SK-N-SH treated with all-trans-retinoic acid at 6 μM for 48 hours (cell line): ENCODE measurements at regions not wholly inside any gene's neighbourhood (a gene's known extent, or its start where the extent isn't known, plus 50 kb on each side); places are given as distances from the start of the nearest gene placed in this dataset.

Source experiments
- ATAC-seq: fragments of 200-7000 bp; cut with Tn5 transposase; 3 replicates; pipeline ENCODE4 v1.9.1; 2020; ENCODE audit warnings: mild to moderate bottlenecking, moderate library complexity
- ARNTL ChIP-seq: fragments of 450-650 bp; formaldehyde crosslinking; IDR thresholded peaks from 2 replicates; pipeline ENCODE4 v1.5.0; 2020; ENCODE audit warnings: low read depth, mild to moderate bottlenecking, moderate library complexity, borderline replicate concordance
- BACH2 ChIP-seq: fragments of 250-450 bp; sonication (Bioruptor Pico); IDR thresholded peaks from 2 replicates; pipeline ENCODE4 v1.9.0; 2021; ENCODE audit warnings: mild to moderate bottlenecking, borderline replicate concordance
- CSDC2 ChIP-seq: fragments of 250-450 bp; sonication (Bioruptor Pico); IDR thresholded peaks from 2 replicates; pipeline ENCODE4 v1.5.0; 2020; ENCODE audit warnings: mild to moderate bottlenecking, moderate library complexity
- GLIS3 ChIP-seq: fragments of 250-450 bp; sonication (Bioruptor Pico); IDR thresholded peaks from 2 replicates; pipeline ENCODE4 v1.5.0; 2020; ENCODE audit warnings: mild to moderate bottlenecking, moderate library complexity
- ISL1 ChIP-seq: fragments of 250-450 bp; sonication (Bioruptor Pico); IDR thresholded peaks from 2 replicates; pipeline ENCODE4 v2.1.2; 2022; ENCODE audit warnings: mild to moderate bottlenecking, moderate library complexity
- POU6F1 ChIP-seq: fragments of 250-450 bp; sonication (Bioruptor Pico); IDR thresholded peaks from 2 replicates; pipeline ENCODE4 v1.8.0; 2021; ENCODE audit warnings: low read depth, mild to moderate bottlenecking, moderate library complexity, borderline replicate concordance
- PPARA ChIP-seq: fragments of 250-450 bp; sonication (Bioruptor Pico); IDR thresholded peaks from 2 replicates; pipeline ENCODE4 v1.5.0; 2020; ENCODE audit warnings: mild to moderate bottlenecking, borderline replicate concordance
- RARB ChIP-seq: fragments of 250-450 bp; sonication (Bioruptor Pico); IDR thresholded peaks from 2 replicates; pipeline ENCODE4 v1.8.0; 2021; ENCODE audit warnings: mild to moderate bottlenecking, moderate library complexity
- SNAI2 ChIP-seq: fragments of 250-450 bp; sonication (Bioruptor Pico); IDR thresholded peaks from 2 replicates; pipeline ENCODE4 v1.5.0; 2020; ENCODE audit warnings: mild to moderate bottlenecking, moderate library complexity
- TCF4 ChIP-seq: fragments of 250-450 bp; sonication (Bioruptor Pico); IDR thresholded peaks from 2 replicates; pipeline ENCODE4 v1.8.0; 2021; ENCODE audit warnings: mild to moderate bottlenecking, moderate library complexity, borderline replicate concordance
- ZC3H10 ChIP-seq: fragments of 250-450 bp; sonication (Bioruptor Pico); IDR thresholded peaks from 2 replicates; pipeline ENCODE4 v1.5.1; 2021; ENCODE audit warnings: mild to moderate bottlenecking, moderate library complexity
- ZFP3 ChIP-seq: fragments of 250-450 bp; sonication (Bioruptor Pico); IDR thresholded peaks from 2 replicates; pipeline ENCODE4 v1.5.0; 2020; ENCODE audit warnings: mild to moderate bottlenecking, moderate library complexity
- ZFP30 ChIP-seq: fragments of 450-650 bp; formaldehyde crosslinking; IDR thresholded peaks from 2 replicates; pipeline ENCODE4 v1.5.0; 2022; ENCODE audit warnings: mild to moderate bottlenecking, moderate library complexity
- ZNF565 ChIP-seq: fragments of 450-650 bp; formaldehyde crosslinking; conservative IDR thresholded peaks from 2 replicates; pipeline ENCODE4 v1.5.0; 2020; ENCODE audit warnings: low read depth, mild to moderate bottlenecking, moderate library complexity
- ZNF70 ChIP-seq: fragments of 450-650 bp; formaldehyde crosslinking; IDR thresholded peaks from 2 replicates; pipeline ENCODE4 v1.5.0; 2020; ENCODE audit warnings: mild to moderate bottlenecking, moderate library complexity
- ZNF8 ChIP-seq: fragments of 450-650 bp; formaldehyde crosslinking; IDR thresholded peaks from 2 replicates; pipeline ENCODE4 v1.5.0; 2020; ENCODE audit warnings: mild to moderate bottlenecking, moderate library complexity
- TF ChIP-seq, protein P1 (sequence below): fragments of 250-450 bp; sonication (Bioruptor Pico); IDR thresholded peaks from 2 replicates; pipeline ENCODE4 v1.5.1; 2021; ENCODE audit warnings: mild to moderate bottlenecking, moderate library complexity
- TF ChIP-seq, protein P2 (sequence below): fragments of 250-450 bp; sonication (Bioruptor Pico); IDR thresholded peaks from 2 replicates; pipeline ENCODE4 v1.5.0; 2020; ENCODE audit warnings: mild to moderate bottlenecking, moderate library complexity
- TF ChIP-seq, protein P3 (sequence below): fragments of 250-450 bp; sonication (Bioruptor Pico); IDR thresholded peaks from 2 replicates; pipeline ENCODE4 v1.8.0; 2020; ENCODE audit warnings: mild to moderate bottlenecking, moderate library complexity, borderline replicate concordance

GRCh38 chr2:19043893-19044292, 314.5 kb downstream of the OSR1 start (continued):
- TF ChIP-seq POU6F1 (no peak), ZNF8 (CRISPR knock-in tag) (no peak)
- TF ChIP-seq, protein P1, sequence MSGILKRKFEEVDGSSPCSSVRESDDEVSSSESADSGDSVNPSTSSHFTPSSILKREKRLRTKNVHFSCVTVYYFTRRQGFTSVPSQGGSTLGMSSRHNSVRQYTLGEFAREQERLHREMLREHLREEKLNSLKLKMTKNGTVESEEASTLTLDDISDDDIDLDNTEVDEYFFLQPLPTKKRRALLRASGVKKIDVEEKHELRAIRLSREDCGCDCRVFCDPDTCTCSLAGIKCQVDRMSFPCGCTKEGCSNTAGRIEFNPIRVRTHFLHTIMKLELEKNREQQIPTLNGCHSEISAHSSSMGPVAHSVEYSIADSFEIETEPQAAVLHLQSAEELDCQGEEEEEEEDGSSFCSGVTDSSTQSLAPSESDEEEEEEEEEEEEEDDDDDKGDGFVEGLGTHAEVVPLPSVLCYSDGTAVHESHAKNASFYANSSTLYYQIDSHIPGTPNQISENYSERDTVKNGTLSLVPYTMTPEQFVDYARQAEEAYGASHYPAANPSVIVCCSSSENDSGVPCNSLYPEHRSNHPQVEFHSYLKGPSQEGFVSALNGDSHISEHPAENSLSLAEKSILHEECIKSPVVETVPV = no peak
- TF ChIP-seq, all 23 proteins: peak for 0

DNA sequence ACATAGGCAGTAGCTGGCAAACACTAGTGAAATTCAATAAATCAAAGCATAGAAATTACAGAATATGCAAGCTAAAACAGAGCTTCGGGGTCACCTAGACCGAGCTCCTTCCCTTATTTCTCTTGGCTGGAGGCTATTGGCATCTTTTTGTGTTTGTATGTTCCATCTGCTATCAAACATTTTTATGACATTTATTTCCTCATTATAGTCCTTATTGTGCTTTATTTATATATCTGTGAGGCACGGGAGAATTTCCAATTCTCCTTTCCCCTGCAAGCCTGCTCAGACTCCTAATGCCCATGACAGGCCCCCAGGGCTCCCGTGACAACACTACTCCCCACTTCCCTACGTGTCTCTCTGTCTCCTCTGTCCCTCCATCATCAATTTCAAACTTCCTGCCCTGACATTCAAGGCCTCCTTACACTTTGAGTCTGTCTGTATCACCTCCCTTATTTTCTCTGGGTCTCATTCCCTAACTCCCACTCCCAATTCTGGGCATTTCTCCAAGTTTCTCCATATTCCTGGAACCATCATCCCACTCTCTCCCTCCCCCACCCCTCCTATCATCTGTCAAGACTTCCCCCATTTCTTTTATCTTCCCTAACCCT, 316.9 kb downstream of the OSR1 start:
- no peak for TF ChIP-seq SNAI2
- TF ChIP-seq, protein P2, sequence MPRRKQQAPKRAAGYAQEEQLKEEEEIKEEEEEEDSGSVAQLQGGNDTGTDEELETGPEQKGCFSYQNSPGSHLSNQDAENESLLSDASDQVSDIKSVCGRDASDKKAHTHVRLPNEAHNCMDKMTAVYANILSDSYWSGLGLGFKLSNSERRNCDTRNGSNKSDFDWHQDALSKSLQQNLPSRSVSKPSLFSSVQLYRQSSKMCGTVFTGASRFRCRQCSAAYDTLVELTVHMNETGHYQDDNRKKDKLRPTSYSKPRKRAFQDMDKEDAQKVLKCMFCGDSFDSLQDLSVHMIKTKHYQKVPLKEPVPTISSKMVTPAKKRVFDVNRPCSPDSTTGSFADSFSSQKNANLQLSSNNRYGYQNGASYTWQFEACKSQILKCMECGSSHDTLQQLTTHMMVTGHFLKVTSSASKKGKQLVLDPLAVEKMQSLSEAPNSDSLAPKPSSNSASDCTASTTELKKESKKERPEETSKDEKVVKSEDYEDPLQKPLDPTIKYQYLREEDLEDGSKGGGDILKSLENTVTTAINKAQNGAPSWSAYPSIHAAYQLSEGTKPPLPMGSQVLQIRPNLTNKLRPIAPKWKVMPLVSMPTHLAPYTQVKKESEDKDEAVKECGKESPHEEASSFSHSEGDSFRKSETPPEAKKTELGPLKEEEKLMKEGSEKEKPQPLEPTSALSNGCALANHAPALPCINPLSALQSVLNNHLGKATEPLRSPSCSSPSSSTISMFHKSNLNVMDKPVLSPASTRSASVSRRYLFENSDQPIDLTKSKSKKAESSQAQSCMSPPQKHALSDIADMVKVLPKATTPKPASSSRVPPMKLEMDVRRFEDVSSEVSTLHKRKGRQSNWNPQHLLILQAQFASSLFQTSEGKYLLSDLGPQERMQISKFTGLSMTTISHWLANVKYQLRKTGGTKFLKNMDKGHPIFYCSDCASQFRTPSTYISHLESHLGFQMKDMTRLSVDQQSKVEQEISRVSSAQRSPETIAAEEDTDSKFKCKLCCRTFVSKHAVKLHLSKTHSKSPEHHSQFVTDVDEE = no peak
- TF ChIP-seq ZC3H10 = no peak
- TF ChIP-seq, protein P1 = no peak
- TF ChIP-seq ZNF70 (CRISPR knock-in tag) = no peak
- TF ChIP-seq CSDC2 (CRISPR knock-in tag) = no peak
- no peak for TF ChIP-seq ZFP30
- TF ChIP-seq TCF4 (CRISPR knock-in tag) = no peak
- no peak for TF ChIP-seq BACH2
- no peak for TF ChIP-seq ZNF565 (CRISPR knock-in tag)
- no peak for TF ChIP-seq ZNF8 (CRISPR knock-in tag)
- no peak for TF ChIP-seq RARB (CRISPR knock-in tag)
- TF ChIP-seq GLIS3 (CRISPR knock-in tag) = no peak
- no peak for TF ChIP-seq PPARA (CRISPR knock-in tag)
- no peak for ATAC-seq

GRCh38 chr2:19038071-19039015, 320.1 kb downstream of the OSR1 start:
- TF ChIP-seq ZFP3 (CRISPR knock-in tag) (peak; percentile 43; the same call in 1 of the 2 replicates), CSDC2 (CRISPR knock-in tag) (peak; percentile 92; the same call in 1 of the 2 replicates), GLIS3 (CRISPR knock-in tag) (peak; percentile 77; the same call in 1 of the 2 replicates), ARNTL (CRISPR knock-in tag) (no peak), ZC3H10 (no peak), ISL1 (CRISPR knock-in tag) (peak; percentile 87)
- TF ChIP-seq, protein P3, sequence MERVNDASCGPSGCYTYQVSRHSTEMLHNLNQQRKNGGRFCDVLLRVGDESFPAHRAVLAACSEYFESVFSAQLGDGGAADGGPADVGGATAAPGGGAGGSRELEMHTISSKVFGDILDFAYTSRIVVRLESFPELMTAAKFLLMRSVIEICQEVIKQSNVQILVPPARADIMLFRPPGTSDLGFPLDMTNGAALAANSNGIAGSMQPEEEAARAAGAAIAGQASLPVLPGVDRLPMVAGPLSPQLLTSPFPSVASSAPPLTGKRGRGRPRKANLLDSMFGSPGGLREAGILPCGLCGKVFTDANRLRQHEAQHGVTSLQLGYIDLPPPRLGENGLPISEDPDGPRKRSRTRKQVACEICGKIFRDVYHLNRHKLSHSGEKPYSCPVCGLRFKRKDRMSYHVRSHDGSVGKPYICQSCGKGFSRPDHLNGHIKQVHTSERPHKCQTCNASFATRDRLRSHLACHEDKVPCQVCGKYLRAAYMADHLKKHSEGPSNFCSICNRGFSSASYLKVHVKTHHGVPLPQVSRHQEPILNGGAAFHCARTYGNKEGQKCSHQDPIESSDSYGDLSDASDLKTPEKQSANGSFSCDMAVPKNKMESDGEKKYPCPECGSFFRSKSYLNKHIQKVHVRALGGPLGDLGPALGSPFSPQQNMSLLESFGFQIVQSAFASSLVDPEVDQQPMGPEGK (CRISPR knock-in tag) = peak; percentile 73; the same call in 1 of the 2 replicates
- peak; percentile 88 for ATAC-seq
